A549 (cell line): ENCODE measurements at regions not wholly inside any gene's neighbourhood (a gene's known extent, or its start where the extent isn't known, plus 50 kb on each side); places are given as distances from the start of the nearest gene placed in this dataset.

Source experiments
- ATAC-seq, 2 experiments: fragments of 200-7000 bp in 1 of 2; fragments of >200 bp in 1 of 2; cut with Nextera tagmentation in 1 of 2; cut with Tn5 transposase in 1 of 2; 3 replicates each; pipeline versions ENCODE4 v1.8.0 to v1.9.1; 2018 to 2020; ENCODE audit warnings: mild to moderate bottlenecking in 1 of 2, moderate library complexity in 1 of 2
- CTCF ChIA-PET: fragments of 300-600 bp; sonication (Branson Sonifier 250); formaldehyde crosslinking; extraction: SDS; loops from one replicate; lab custom pipeline; 2021; ENCODE audit warnings: antibody characterized with exemption, inconsistent platforms; lab: Yijun Ruan, JAX
- POLR2A ChIA-PET: fragments of 350-600 bp; formaldehyde crosslinking; extraction: SDS; loops from one replicate; lab custom pipeline; 2021; ENCODE audit warnings: antibody characterized with exemption, inconsistent platforms; lab: Yijun Ruan, JAX
- DNase-seq, 2 experiments: peaks; one replicate each; pipeline versions ENCODE4 v3.0.0 to v3.0.0-alpha.2; 2011 to 2016; ENCODE audit warnings: low read depth in 1 of 2, low spot score in 1 of 2
- FAIRE-seq: peaks from 2 replicates; lab custom pipeline; 2011; peaks lifted over from hg19 to GRCh38; lab: Jason Lieb, UNC
- H3K27ac ChIP-seq, 2 experiments: fragments of >200 bp; sonication (Bioruptor Twin); formaldehyde crosslinking; 3 replicates each; pipeline ENCODE4 v1.5.1; 2016 to 2017
- H3K4me1 ChIP-seq: fragments of >200 bp; sonication (Bioruptor Twin); formaldehyde crosslinking; 3 replicates; pipeline ENCODE4 v1.6.1; 2016
- H3K4me2 ChIP-seq: fragments of >200 bp; sonication (Bioruptor Twin); formaldehyde crosslinking; 3 replicates; pipeline ENCODE4 v1.6.1; 2016
- H3K4me3 ChIP-seq: fragments of >200 bp; sonication (Bioruptor Twin); formaldehyde crosslinking; 3 replicates; pipeline ENCODE4 v1.5.1; 2016
- H3K9me3 ChIP-seq: fragments of >200 bp; sonication (Bioruptor Twin); formaldehyde crosslinking; 3 replicates; pipeline ENCODE4 v1.6.1; 2016
- BHLHE40 ChIP-seq: IDR thresholded peaks from 2 replicates; pipeline ENCODE4 v1.6.1; 2012; ENCODE audit warnings: low read depth, low read length, inconsistent platforms
- EHF ChIP-seq: fragments of 250-450 bp; sonication (Bioruptor Pico); IDR thresholded peaks from 2 replicates; pipeline ENCODE4 v1.5.0; 2020; ENCODE audit warnings: mild to moderate bottlenecking
- EHMT2 ChIP-seq: fragments of 200-600 bp; sonication (generic); IDR thresholded peaks from 2 replicates; pipeline ENCODE4 v1.6.1; 2016; ENCODE audit warnings: antibody characterized with exemption, low read depth, mild to moderate bottlenecking, moderate library complexity
- EP300 ChIP-seq, 2 experiments: fragments of >200 bp; sonication (Bioruptor Twin); formaldehyde crosslinking; IDR thresholded peaks; 2 replicates in 1 of 2; 3 replicates in 1 of 2; pipeline ENCODE4 v1.6.1; 2016 to 2017
- ESRRA ChIP-seq: fragments of 150-350 bp; IDR thresholded peaks from 2 replicates; pipeline ENCODE4 v1.6.1; 2014; ENCODE audit warnings: mild to moderate bottlenecking, low read length, borderline replicate concordance
- FOXS1 ChIP-seq: fragments of 250-450 bp; sonication (Bioruptor Pico); IDR thresholded peaks from 2 replicates; pipeline ENCODE4 v1.5.0; 2020; ENCODE audit warnings: mild to moderate bottlenecking, moderate library complexity
- HEYL ChIP-seq: fragments of 250-450 bp; sonication (Bioruptor Pico); IDR thresholded peaks from 2 replicates; pipeline ENCODE4 v1.8.0; 2021; ENCODE audit warnings: mild to moderate bottlenecking, moderate library complexity
- KDM1A ChIP-seq: fragments of 200-600 bp; sonication (generic); IDR thresholded peaks from 2 replicates; pipeline ENCODE4 v1.6.1; 2016; ENCODE audit warnings: low read depth, mild to moderate bottlenecking
- NFE2L2 ChIP-seq: fragments of 150-350 bp; conservative IDR thresholded peaks from 2 replicates; pipeline ENCODE4 v1.6.1; 2014; ENCODE audit warnings: low read length
- PHF8 ChIP-seq: fragments of 200-600 bp; sonication (generic); IDR thresholded peaks from 2 replicates; pipeline ENCODE4 v1.6.1; 2016; ENCODE audit warnings: low read depth, mild to moderate bottlenecking, antibody characterized with exemption, moderate library complexity, borderline replicate concordance
- POLR2A ChIP-seq: IDR thresholded peaks from 2 replicates; pipeline ENCODE4 v1.6.1; 2012; ENCODE audit warnings: mild to moderate bottlenecking, low read length
- RAD21 ChIP-seq, 2 experiments: fragments of >200 bp in 1 of 2; sonication (Bioruptor Twin) in 1 of 2; formaldehyde crosslinking in 1 of 2; IDR thresholded peaks in 1 of 2; conservative IDR thresholded peaks in 1 of 2; 2 replicates in 1 of 2; 3 replicates in 1 of 2; pipeline ENCODE4 v1.6.1; 2012 to 2018; ENCODE audit warnings: inconsistent platforms in 1 of 2
- RCOR1 ChIP-seq: fragments of 150-350 bp; IDR thresholded peaks from 2 replicates; pipeline ENCODE4 v1.6.1; 2014; ENCODE audit warnings: antibody characterized with exemption, low read length, low read depth
- RFX5 ChIP-seq: fragments of 450-650 bp; IDR thresholded peaks from 2 replicates; pipeline ENCODE4 v1.7.1; 2014; ENCODE audit warnings: antibody characterized with exemption, mild to moderate bottlenecking, moderate library complexity
- SREBF2 ChIP-seq: fragments of 450-650 bp; IDR thresholded peaks from 2 replicates; pipeline ENCODE4 v1.6.1; 2014; ENCODE audit warnings: mild to moderate bottlenecking, moderate library complexity
- ZFP36 ChIP-seq: fragments of 450-650 bp; IDR thresholded peaks from 2 replicates; pipeline ENCODE4 v1.6.1; 2014; ENCODE audit warnings: borderline replicate concordance; ENCODE audit not compliant: partially characterized antibody
- ZNF302 ChIP-seq: fragments of 250-450 bp; sonication (Bioruptor Pico); IDR thresholded peaks from 2 replicates; pipeline ENCODE4 v1.9.0; 2021; ENCODE audit warnings: inconsistent platforms, mild to moderate bottlenecking, moderate library complexity
- ZSCAN20 ChIP-seq: fragments of 250-450 bp; sonication (Bioruptor Pico); IDR thresholded peaks from 2 replicates; pipeline ENCODE4 v1.8.0; 2022; ENCODE audit warnings: mild to moderate bottlenecking, moderate library complexity
- WGBS: methylation state at CpG from one replicate; pipeline ENCODE4 v1.1.6; 2017; ENCODE audit errors: missing lambda C conversion rate; 5-methylcytosine and 5-hydroxymethylcytosine counted together
- TF ChIP-seq, protein P1 (sequence below): fragments of 200-600 bp; sonication (generic); IDR thresholded peaks from 2 replicates; pipeline ENCODE4 v1.6.1; 2016; ENCODE audit warnings: antibody characterized with exemption, mild to moderate bottlenecking, moderate library complexity
- TF ChIP-seq, protein P2 (sequence below): fragments of 250-450 bp; sonication (Bioruptor Pico); IDR thresholded peaks from 2 replicates; pipeline ENCODE4 v1.5.0; 2021; ENCODE audit warnings: mild to moderate bottlenecking, moderate library complexity, borderline replicate concordance
- TF ChIP-seq, protein P3 (sequence below): IDR thresholded peaks from 2 replicates; pipeline ENCODE4 v1.6.1; 2012; ENCODE audit warnings: low read depth, borderline replicate concordance
- TF ChIP-seq, protein P4 (sequence below): IDR thresholded peaks from 2 replicates; pipeline ENCODE4 v1.6.1; 2012

DNA sequence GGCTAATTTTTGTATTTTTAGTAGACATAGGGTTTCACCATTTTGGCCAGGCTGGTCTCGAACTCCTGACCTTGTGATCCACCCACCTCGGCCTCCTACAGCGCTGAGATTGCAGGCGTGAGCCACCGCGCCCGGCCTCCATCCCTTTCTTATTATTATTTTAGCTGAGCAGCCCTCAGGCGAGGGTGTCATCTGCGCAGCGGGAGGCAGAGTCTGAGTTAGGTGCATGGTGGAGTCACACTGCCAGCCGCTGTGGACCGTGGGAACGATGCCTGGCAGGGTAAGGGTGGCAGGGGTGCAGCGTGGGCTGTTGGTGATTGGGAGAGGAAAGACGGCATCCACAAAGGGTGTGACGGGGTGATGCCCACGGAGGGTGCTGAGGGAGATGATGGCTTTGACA is 491.8 kb upstream of the FAT1 start:
- CTCF ChIA-PET: no interaction called here
- TF ChIP-seq SREBF2: no peak
- no peak for TF ChIP-seq NFE2L2
- no peak for TF ChIP-seq ESRRA
- TF ChIP-seq ZFP36: no peak
- TF ChIP-seq, protein P1, sequence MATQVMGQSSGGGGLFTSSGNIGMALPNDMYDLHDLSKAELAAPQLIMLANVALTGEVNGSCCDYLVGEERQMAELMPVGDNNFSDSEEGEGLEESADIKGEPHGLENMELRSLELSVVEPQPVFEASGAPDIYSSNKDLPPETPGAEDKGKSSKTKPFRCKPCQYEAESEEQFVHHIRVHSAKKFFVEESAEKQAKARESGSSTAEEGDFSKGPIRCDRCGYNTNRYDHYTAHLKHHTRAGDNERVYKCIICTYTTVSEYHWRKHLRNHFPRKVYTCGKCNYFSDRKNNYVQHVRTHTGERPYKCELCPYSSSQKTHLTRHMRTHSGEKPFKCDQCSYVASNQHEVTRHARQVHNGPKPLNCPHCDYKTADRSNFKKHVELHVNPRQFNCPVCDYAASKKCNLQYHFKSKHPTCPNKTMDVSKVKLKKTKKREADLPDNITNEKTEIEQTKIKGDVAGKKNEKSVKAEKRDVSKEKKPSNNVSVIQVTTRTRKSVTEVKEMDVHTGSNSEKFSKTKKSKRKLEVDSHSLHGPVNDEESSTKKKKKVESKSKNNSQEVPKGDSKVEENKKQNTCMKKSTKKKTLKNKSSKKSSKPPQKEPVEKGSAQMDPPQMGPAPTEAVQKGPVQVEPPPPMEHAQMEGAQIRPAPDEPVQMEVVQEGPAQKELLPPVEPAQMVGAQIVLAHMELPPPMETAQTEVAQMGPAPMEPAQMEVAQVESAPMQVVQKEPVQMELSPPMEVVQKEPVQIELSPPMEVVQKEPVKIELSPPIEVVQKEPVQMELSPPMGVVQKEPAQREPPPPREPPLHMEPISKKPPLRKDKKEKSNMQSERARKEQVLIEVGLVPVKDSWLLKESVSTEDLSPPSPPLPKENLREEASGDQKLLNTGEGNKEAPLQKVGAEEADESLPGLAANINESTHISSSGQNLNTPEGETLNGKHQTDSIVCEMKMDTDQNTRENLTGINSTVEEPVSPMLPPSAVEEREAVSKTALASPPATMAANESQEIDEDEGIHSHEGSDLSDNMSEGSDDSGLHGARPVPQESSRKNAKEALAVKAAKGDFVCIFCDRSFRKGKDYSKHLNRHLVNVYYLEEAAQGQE: no peak
- no peak for TF ChIP-seq ZSCAN20 (CRISPR knock-in tag)
- TF ChIP-seq, protein P2, sequence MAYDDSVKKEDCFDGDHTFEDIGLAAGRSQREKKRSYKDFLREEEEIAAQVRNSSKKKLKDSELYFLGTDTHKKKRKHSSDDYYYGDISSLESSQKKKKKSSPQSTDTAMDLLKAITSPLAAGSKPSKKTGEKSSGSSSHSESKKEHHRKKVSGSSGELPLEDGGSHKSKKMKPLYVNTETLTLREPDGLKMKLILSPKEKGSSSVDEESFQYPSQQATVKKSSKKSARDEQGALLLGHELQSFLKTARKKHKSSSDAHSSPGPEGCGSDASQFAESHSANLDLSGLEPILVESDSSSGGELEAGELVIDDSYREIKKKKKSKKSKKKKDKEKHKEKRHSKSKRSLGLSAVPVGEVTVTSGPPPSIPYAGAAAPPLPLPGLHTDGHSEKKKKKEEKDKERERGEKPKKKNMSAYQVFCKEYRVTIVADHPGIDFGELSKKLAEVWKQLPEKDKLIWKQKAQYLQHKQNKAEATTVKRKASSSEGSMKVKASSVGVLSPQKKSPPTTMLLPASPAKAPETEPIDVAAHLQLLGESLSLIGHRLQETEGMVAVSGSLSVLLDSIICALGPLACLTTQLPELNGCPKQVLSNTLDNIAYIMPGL (CRISPR knock-in tag): no peak
- 72% methylated on average over 17 of the region's 17 CpGs for WGBS

DNA sequence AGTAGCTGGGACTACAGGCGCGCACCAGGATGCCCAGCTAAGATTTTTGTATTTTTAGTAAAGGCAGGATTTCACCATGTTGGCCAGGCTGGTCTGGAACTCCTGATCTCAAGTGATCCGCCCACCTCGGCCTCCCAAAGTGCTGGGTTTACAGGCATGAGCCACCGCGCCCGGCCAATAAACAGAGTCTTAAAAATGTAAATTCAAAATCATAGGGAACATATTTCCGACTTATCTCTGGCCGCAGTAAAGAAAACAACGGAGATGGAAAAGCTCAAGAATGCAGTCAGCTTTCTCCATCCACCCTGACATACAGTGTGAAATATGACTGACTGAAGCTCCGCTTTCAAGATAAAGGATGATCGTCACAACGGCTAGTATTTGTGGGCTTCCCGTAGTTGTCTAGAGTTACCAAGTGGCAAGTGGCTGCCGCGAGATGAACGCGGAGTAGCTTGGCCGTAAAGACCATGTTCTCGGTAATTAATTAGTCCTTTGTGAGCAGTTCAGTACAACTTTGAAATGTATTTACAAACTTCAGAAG is 495.1 kb upstream of the FAT1 start:
- 89% methylated on average over 20 of the region's 20 CpGs for WGBS
- no peak for FAIRE-seq
- Histone ChIP-seq H3K27ac (no peak overlapping the region), H3K4me3 (no peak overlapping the region), H3K9me3 (no peaks in the 10 kb centered on the region), H3K4me1 (no peaks in the 10 kb centered on the region), H3K4me2 (no peak overlapping the region)
- DNase-seq: no peak
- ATAC-seq: no peak
- CTCF ChIA-PET: no interaction called here
- TF ChIP-seq, protein P3, sequence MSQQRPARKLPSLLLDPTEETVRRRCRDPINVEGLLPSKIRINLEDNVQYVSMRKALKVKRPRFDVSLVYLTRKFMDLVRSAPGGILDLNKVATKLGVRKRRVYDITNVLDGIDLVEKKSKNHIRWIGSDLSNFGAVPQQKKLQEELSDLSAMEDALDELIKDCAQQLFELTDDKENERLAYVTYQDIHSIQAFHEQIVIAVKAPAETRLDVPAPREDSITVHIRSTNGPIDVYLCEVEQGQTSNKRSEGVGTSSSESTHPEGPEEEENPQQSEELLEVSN: no peak
- TF ChIP-seq, protein P1: no peak
- TF ChIP-seq RAD21 (conservative IDR thresholded peaks at IDR 0.05 in 1 of 2, IDR thresholded peaks at IDR 0.05 in 1 of 2) (no peak), PHF8 (no peak), EHF (CRISPR knock-in tag) (no peak), EHMT2 (no peak), HEYL (CRISPR knock-in tag) (no peak), BHLHE40 (no peak), KDM1A (no peak), RCOR1 (no peak), RFX5 (no peak), ZFP36 (no peak), POLR2A (no peak), FOXS1 (CRISPR knock-in tag) (no peak), ZNF302 (CRISPR knock-in tag) (no peak), EP300 (IDR thresholded peaks at IDR 0.05) (no peak)
- TF ChIP-seq, protein P2 (CRISPR knock-in tag): no peak
- TF ChIP-seq, protein P4, sequence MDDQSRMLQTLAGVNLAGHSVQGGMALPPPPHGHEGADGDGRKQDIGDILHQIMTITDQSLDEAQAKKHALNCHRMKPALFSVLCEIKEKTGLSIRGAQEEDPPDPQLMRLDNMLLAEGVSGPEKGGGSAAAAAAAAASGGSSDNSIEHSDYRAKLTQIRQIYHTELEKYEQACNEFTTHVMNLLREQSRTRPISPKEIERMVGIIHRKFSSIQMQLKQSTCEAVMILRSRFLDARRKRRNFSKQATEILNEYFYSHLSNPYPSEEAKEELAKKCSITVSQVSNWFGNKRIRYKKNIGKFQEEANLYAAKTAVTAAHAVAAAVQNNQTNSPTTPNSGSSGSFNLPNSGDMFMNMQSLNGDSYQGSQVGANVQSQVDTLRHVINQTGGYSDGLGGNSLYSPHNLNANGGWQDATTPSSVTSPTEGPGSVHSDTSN: no peak
- POLR2A ChIA-PET: no interaction called here

More for the DNA sequence above, 491.8 kb upstream of the FAT1 start:
- Histone ChIP-seq H3K4me1 (no peaks in the 10 kb centered on the region), H3K9me3 (no peaks in the 10 kb centered on the region), H3K4me2 (no peak overlapping the region), H3K27ac (no peak overlapping the region), H3K4me3 (no peak overlapping the region)
- FAIRE-seq (no peak), DNase-seq (no peak), ATAC-seq (no peak)
- POLR2A ChIA-PET: no interaction called here
